OCI-LY1 (cell line): ENCODE measurements at regions not wholly inside any gene's neighbourhood (a gene's known extent, or its start where the extent isn't known, plus 50 kb on each side); places are given as distances from the start of the nearest gene placed in this dataset.
"Not testable (repeated sequence)": the region's sequence is repeated elsewhere in the genome, so short reads cannot be mapped to it uniquely, and the experiment has no call there.

Experiments
- CTCF ChIP-seq: fragments of 200-600 bp; sonication (generic), shearing (Covaris generic); IDR thresholded peaks from 2 replicates; pipeline ENCODE4 v1.5.1; 2017; ENCODE audit warnings: mild to moderate bottlenecking, antibody characterized with exemption, low read length, moderate library complexity, mixed read lengths
- EZH2 ChIP-seq: fragments of 200-600 bp; sonication (generic), shearing (Covaris generic); IDR thresholded peaks from 2 replicates; pipeline ENCODE4 v1.8.0; 2017; ENCODE audit warnings: borderline replicate concordance, mixed run types, mild to moderate bottlenecking, antibody characterized with exemption, low read length, moderate library complexity, mixed read lengths

GRCh38 chr4:147255268-147255667, 225.6 kb upstream of the EDNRA start:
- not testable (repeated sequence) for TF ChIP-seq CTCF, EZH2
